Hematopoietic multipotent progenitor cell treated with erythropoietin and hydrocortisone succinate and interleukin-3 and kit ligand, for 8 days (in vitro differentiated cells): ENCODE measurements at regions not wholly inside any gene's neighbourhood (a gene's known extent, or its start where the extent isn't known, plus 50 kb on each side); places are given as distances from the start of the nearest gene placed in this dataset.

Experiments used
- DNase-seq: peaks from one replicate; pipeline ENCODE4 v3.0.0-alpha.2; 2015

- DNase-seq: no peak
Observed at GRCh38 chr10:131676800-131677421, 223.9 kb upstream of the PPP2R2D start.

DNA sequence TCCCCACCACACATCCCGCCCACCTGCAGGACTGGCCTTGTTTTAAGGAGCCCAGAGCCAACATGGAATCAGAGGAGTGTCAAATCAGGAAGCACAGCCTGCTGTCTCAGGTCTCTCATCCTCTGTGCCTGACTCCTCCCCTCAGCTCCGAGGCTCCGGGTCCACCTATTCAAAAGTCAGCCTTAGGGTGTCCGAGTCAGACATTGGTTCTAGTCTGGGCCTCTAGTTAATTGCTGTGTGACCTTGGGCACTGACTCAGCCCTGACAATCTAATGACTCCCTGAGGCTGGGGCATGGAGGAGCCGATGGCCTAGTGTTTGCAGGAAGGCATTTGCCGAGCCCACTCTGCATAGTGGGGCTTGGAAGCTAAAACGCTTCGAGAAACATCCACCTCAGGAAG lies 223.1 kb upstream of the PPP2R2D start:
- no peak for DNase-seq

- DNase-seq: no peak
Observed at GRCh38 chr10:131678171-131678570, 222.6 kb upstream of the PPP2R2D start.

GRCh38 chr10:131678613-131679012 lies 222.2 kb upstream of the PPP2R2D start:
- DNase-seq: no peak

- no peak for DNase-seq
Observed at GRCh38 chr10:131679926-131680325, 220.9 kb upstream of the PPP2R2D start.

DNA sequence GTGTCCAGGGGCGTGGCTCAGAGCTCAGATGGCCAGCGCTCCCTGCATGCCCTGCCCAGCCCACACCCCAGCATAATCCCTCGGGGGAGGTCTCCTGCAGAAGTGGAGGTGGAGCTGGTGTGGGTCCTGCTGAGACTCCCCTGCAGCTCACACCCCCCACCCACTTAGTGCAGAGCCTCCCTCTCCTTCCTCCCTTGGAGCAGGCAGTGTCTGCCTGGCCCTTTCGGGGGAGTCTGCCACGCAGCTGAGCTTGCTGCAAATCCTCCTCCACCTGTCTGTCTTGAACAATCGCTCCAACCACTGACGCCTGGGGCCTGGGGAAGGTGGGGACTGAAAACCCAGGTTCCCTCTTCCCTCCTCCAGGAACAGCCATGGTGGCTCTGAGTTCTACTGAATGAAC lies 219.7 kb upstream of the PPP2R2D start:
- DNase-seq: no peak

DNA sequence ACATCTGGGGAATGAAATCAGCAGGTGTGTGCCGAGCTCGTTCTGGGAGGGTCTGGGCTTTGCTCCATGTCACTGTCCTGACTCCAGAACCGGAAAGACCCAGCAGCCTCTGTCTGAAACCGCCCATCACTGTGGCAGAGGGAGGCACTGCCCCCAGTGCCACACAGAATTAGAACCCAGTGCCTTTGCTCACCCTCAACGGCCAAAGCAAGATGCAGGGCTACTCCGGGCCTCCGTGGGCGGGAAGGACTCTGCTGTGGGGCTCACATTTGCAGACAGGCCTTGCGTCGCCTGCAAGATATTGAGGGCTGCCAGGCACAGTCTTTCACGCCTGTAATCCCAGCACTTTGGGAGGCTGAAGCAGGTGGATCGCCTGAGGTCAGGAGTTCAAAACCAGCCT lies 219.2 kb upstream of the PPP2R2D start:
- no peak for DNase-seq

- no peak for DNase-seq
Observed at GRCh38 chr10:131682271-131682962, 218.4 kb upstream of the PPP2R2D start.

- no peak for DNase-seq
Observed at GRCh38 chr10:131683281-131683861, 217.4 kb upstream of the PPP2R2D start.

GRCh38 chr10:131683941-131684340 lies 216.9 kb upstream of the PPP2R2D start:
- no peak for DNase-seq

- DNase-seq: no peak
Observed at GRCh38 chr10:131685007-131685406, 215.8 kb upstream of the PPP2R2D start.

DNA sequence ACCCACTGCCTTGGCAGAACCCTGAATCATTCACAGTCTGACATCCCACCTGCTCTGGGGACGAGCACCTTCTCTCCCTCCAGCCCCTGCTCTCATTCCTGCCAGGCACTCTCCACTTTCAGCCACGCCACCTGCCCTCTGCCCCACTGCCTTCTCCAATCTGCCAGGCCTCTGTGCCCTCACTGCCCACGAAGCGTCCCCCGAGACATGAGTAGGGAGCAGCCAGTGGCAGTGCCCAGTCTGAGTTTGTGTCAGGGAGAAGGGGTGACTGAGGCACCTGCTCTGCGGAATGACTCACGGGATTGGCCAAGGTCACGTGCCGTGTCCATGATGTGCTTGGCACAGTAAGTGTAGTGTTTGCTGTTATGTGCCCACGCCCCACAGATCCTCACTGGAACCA lies 215.2 kb upstream of the PPP2R2D start:
- no peak for DNase-seq

DNA sequence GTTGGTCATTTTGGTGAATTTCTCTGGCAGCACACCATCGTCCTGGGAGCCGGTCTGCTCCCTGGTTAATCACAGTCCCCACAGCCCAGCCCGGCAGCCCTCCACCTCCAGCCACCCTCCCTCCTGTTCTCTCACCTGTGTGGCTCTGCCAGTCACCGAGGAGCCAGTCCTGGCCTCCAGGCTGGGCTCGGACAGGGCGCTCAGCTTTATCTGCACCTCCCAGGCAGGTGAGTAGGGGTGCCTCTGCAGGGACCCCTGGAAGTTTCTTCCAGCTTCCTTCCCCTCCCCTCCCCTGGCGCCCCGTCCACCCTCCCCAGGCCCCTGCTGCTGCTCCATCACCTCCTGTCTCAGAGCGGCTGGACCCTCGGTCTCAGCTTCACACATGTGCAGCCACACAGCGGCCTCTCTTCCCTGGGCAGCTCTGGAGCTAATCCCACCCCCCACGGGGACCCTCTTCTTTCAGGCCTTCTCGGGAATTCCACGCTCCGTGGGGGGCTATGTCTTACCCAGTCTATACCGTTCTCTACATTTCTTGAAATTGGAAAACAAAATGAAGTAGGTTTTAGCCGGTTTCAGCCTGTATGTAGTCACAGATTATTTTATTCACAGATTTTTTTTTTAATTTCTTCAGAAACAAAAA lies 213.9 kb upstream of the PPP2R2D start:
- DNase-seq: no peak

DNA sequence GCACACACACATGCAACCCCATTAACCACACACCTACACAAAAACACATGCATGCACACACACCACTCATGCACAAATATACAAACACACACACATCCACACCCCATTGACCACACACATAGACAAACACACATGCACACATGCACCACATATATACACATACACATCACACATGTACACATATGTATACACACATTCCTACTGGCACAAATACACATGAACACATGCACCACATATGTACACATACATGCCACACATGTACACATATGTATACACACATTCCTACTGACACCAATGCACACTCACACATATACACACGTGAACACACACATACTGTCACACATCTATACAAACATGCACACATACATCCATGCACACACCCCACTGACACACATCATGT lies 212.5 kb upstream of the PPP2R2D start:
- DNase-seq: no peak

DNA sequence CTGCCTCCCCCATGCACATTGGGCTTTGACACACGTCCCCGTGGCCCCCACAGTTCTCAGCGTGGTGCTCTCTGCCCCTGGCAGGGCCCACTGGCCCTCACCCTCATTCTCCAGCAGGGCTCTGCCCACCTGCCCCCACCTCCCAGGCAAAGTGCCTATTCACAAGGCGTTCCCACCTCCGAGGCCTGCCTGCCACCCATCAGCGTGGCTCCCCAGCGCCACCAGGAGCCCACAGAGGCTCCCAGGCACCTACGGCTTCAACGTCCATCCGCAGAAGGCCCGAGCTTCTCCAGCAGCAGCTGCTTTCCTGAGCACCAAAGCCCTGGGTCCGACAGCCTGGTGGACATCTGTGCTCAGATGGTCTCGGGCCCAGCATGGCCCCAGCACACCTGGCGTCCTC lies 211.8 kb upstream of the PPP2R2D start:
- DNase-seq: no peak

- no peak for DNase-seq
Observed at GRCh38 chr10:131689486-131689885, 211.3 kb upstream of the PPP2R2D start.

GRCh38 chr10:131689954-131690757 lies 210.7 kb upstream of the PPP2R2D start:
- DNase-seq: no peak

DNA sequence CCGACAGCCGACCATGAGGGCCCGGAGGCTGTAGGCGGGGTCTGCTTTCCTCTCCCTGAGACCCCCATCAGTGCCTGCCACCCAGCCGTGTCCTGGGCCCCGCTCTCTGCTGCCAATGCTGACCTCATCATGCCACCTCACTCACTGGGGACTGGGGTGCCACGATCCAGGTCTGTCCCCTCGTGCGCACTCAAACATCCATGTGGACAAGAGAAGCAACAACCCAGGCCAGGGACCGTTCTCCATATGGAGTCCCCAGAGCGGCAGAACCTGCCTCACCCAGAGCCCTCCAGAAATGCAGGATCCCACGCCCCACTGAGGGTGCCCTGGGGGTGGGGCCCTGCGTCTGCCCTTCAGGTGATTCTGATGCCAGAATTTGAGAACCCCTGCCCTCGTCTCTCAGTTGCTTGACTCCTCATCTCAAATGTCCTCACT lies 210.0 kb upstream of the PPP2R2D start:
- no peak for DNase-seq

GRCh38 chr10:131691481-131692090 lies 209.2 kb upstream of the PPP2R2D start:
- DNase-seq: no peak

DNA sequence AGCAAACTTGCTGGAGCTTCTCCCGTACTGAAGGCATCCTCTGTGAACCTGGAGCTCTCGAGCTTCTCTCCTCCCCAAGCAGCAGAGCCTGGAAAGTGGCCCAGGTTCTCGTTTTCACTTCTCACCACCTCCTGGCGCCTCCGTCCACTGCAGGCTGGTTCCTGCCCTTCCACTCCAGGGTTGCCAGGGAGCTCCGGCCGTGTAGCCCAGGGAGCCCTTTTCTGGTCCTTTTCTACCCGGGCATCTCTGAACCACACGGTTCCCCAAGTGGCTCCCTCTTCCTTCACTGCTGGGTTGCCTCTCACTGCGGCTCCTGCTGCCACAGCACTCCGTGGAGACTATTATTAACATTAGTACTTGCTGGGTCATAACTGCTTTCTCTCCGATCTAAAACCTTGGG lies 208.6 kb upstream of the PPP2R2D start:
- no peak for DNase-seq

DNA sequence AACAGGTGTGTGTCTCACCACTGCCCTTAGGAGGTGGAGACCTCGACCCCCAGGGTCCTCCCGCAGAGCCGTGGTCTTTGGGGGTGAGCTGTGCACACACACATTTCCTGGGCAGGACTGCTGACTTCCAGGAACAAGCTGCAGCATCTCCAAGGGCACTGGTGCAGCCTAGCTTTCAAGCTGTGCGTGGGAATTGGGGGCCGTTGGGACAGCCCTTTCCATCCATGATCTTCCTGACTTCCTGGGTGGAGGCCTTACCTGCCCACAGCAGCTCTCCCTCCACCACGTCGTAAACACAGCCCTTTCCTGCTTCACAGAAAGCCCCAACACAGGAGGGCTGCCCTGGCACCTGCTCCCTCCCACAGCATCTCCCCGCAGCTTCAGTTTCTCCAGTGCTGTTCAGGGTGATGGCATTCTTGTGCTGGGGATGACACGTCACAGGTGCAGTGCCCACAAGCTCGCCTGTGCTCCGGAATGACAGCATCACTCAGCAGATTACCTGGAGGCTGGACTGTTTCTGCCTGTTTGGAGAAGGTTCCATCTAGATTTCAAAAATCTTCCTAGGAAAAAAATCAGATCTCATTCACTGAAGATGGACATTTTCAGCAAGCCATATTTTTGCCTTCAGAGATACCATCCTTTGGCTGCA lies 208.0 kb upstream of the PPP2R2D start:
- DNase-seq: no peak

- no peak for DNase-seq
Observed at GRCh38 chr10:131693766-131694165, 207.0 kb upstream of the PPP2R2D start.
